ENCODE measurements at regions not wholly inside any gene's neighbourhood (a gene's known extent, or its start where the extent isn't known, plus 50 kb on each side); places are given as distances from the start of the nearest gene placed in this dataset.

DNA sequence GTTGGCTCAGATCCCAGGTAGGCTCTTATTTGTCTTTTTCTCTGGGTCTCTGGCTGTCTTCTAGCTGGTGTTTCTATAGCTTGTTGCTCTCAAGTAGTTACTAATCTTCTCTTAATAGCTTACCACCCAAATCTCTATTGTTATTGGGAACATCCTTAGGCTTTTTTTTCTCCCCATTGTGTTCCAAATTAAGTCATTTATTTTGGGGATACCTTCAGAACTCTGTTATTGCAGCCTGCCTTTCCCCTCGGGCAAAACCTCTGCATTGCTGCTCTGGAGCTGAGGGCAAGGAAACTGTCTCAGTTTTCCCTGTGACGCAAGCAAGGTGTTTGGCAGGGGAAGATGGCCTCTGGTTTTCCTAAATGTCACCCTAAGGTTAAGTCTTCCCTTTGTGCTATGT is 113.3 kb upstream of the XIST start:
- TF ChIP-seq MAZ (IDR thresholded peaks at IDR 0.05; ENCODE audit: borderline replicate concordance, low read depth, low read length) (no peak), HOXA7 (CRISPR knock-in tag; IDR thresholded peaks at IDR 0.05) (no peak), CTCF (IDR thresholded peaks at IDR 0.05) (no peak), JUNB (IDR thresholded peaks at IDR 0.05) (no peak), ESRRA (IDR thresholded peaks at IDR 0.05; ENCODE audit: borderline replicate concordance, low read length) (no peak), NR3C1 (IDR thresholded peaks at IDR 0.05) (no peak)

Measured in A549 (cell line).